ENCODE measurements at regions not wholly inside any gene's neighbourhood (a gene's known extent, or its start where the extent isn't known, plus 50 kb on each side); places are given as distances from the start of the nearest gene placed in this dataset.

GRCh38 chr1:69138172-69138571, 429.6 kb upstream of the LRRC7 start:
- no peak for TF ChIP-seq CTCF (IDR thresholded peaks at IDR 0.05 in 8 of 11, conservative IDR thresholded peaks at IDR 0.05 in 3 of 11)
- TF ChIP-seq POLR2A (IDR thresholded peaks at IDR 0.05): no peak
